EL (cell line): ENCODE measurements at regions not wholly inside any gene's neighbourhood (a gene's known extent, or its start where the extent isn't known, plus 50 kb on each side); places are given as distances from the start of the nearest gene placed in this dataset.
"Not testable (repeated sequence)": the region's sequence is repeated elsewhere in the genome, so short reads cannot be mapped to it uniquely, and the experiment has no call there.

Source experiments
- DNase-seq: peaks from one replicate; pipeline ENCODE4 v3.0.0-alpha.2; 2016

DNA sequence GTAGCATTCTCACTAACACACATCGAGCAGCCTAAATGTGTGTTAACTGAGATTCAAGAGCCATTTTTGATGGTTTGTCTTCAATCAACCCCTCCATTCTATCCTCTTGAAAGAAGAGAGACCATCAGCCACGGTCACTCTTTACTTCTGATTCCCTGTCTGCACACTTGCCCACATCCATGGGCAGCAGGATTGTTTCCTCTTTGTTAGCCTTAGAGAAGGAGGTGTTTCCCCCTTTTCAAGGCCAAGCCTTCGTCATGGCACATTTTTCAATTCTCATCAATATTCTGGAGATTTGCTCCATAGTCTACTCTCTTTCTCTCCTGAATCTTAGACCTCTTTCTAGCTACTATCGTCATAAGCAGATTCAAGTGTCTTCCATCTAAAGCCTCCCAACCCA lies 522.4 kb upstream of the NAALADL2 start:
- DNase-seq: no peak

- no peak for DNase-seq
Observed at GRCh38 chr3:174337227-174337626, 521.9 kb upstream of the NAALADL2 start.

DNA sequence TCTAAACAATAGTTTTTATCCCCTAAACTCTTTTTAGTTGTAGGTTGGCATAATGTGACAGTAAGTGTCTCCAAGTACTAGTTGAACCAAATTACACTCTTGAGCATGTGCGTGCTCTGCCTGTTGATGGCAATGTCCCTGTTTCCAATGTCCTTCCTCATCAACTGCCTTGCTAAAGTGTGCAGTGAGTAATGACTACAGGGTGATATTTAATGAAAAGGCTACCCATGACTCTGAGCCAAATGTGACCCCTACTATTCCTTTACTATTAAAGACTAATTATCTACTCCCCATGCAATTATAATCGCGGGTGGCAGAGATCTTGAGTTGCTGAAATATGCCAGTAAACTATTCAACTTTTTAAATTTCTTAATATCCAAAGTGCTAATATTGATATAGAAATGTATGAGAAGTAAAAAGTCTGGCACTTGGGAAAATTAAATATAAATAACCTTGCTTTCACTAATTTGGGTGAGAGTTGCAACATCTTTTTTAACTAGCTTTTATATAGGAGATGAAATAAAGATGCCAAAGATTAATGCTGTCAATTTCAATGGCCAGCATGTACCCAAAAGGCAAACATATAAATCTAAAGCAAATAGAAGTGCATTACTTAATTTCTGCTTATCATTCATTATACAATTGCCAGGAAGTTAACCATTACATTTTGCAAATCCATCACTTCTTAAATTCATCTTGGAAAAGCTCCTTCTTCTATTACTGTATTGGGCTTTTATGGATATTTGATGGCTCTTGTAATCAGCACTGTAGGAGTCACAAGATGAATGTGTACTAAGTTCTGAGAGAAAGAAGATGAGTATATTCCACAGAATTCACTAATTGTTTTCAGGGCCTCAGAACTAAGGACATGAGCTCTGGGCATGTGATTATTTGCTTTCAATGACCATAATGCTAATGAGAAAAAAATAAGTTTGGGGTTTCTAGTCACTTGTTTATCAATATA lies 518.2 kb upstream of the NAALADL2 start:
- no peak for DNase-seq

GRCh38 chr3:174342171-174342570 lies 517.0 kb upstream of the NAALADL2 start:
- DNase-seq: no peak

- DNase-seq: peak; percentile 40
Observed at GRCh38 chr3:174342941-174343501, 516.1 kb upstream of the NAALADL2 start.

GRCh38 chr3:174346141-174346540 lies 513.0 kb upstream of the NAALADL2 start:
- no peak for DNase-seq

DNA sequence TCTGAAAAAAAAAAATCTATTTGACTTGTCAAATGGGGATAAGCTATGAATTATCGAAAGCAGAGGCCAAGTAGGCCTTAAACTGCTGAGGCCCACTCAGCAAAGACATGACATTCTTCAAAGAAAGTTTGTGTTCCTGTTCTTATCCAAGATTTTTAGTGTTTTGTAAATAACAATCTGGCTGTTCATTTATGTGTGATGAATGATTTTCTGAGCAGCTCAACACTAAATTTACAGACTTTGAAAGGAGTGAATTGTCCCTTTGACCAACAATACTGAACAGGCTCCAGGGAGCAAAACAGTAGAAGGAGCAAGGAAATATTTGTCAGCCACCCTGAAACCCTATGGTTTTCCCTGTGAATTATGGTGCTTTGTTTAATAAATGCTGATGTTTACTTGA lies 512.6 kb upstream of the NAALADL2 start:
- no peak for DNase-seq

DNA sequence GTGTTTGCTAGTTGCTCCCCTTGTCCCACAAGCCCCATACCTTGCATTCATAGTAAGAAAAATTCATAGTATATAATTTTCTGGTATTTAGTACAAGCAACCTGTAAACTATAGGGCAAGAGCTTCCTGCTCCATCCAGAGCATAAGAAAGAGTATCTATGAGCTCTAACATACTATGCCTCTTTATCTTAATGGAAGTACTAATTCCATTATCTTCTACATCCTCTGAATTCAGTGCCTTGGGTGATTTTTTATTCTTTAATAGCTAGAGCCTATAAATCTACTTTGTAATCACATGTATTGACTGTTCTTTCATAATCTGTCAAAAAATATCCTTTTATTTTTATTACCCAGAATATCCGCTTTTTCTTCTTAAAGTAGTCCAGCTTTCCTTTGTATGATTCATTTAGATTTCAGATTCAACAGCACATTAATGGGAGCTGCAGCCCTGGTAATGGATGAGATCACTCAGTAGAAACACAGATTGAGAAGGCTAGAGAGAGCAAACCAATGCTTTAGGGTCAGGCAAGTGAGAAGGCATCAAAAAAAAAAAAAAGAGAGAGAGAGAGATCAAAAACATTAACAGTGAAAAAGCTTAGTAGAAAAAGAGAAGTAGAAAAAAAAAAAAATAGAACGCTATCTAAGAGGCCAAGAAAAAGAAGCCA lies 511.5 kb upstream of the NAALADL2 start:
- DNase-seq: no peak

- no peak for DNase-seq
Observed at GRCh38 chr3:174352227-174352626, 506.9 kb upstream of the NAALADL2 start.

DNA sequence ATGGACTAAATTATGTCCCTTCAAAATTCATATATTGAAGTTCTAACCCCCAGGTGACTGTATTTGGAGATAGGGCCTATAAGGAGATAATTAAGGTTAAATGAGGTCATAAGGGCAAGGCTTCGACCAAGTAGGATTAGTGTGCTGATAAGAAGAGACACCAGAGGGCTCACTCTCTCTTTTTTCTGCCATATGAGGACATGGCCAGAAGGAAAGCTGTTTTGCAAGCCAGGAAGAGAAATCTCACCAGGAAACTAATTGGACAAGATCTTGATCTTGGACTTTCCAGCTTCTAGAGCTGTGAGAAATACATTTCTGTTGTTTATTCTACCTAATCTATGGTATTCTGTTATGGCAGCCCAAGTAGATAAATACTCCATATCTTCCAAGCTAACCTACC lies 503.6 kb upstream of the NAALADL2 start:
- DNase-seq: peak; percentile 35

DNA sequence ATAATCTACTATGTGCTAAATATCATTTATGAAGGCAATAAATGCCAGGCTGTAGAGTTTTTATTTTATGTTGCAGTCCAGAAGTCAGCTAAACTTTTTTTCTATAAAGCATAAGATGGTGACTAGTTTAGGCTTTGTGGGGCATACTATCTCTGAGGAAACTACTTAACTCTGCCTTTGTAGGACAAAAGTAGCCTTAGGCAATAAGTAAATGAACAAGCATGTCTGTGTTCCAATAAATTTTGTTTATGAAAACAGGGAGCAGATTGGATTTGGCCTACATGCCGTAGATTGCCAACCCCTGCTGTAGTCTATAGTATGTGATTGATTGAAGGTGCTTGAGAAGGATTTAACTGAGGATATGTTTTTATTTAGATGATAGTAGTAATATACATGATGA lies 502.5 kb upstream of the NAALADL2 start:
- DNase-seq: no peak

DNA sequence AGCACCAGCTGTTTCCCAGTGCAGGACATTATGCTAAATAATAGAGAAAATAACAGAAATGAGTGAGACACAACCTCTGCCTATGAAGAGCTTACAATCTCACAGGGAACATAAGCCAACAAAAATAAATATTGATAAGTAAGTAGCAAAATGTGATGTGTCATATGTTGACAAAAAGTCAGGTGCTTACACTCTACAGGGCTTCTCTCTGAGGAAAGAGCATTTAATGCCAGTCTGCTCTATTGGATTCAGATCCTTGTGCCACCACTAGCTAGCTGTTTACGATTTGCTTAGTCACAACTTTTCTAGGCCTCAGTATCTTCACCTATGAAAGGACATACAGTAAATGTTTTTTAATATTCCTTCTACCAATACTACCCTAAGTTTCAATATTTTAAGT lies 500.9 kb upstream of the NAALADL2 start:
- no peak for DNase-seq

DNA sequence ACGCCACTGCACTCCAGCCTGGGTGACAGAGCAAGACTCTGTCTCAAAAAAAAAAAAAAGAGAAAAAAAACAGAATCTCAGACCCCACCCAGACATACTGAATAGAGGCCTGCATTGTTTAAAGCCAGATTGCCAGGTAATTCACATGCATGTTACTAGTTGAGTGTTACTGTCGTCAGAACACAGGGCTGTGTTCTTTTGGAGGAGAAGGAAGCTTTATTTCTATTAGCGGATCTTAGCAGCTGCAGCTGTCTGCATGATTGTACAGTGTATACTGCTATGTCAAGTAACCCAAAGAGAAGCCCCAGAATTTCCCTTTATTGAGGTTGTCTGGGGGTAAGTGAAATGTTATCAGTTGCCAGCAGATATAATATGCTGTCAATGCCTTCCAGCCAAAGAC lies 496.6 kb upstream of the NAALADL2 start:
- DNase-seq: no peak

DNA sequence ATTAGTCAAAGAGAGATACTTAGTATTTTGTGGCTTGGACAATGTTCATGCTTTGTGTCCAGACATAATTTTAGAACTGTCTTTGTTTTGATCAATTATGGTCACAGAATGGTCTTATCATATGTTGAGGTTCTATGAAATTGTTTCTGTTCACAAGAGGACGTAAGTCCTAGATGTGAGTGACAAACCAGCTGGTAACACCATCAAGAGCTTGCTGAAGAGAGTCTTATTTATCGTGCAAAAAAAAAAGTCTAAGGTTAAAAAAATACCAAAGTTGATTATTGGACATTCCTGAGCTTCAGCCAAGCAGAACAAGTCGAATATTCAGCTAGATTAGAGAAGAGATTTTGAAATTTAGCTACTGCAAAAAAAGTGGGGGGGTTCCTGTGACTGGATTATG lies 495.9 kb upstream of the NAALADL2 start:
- no peak for DNase-seq

DNA sequence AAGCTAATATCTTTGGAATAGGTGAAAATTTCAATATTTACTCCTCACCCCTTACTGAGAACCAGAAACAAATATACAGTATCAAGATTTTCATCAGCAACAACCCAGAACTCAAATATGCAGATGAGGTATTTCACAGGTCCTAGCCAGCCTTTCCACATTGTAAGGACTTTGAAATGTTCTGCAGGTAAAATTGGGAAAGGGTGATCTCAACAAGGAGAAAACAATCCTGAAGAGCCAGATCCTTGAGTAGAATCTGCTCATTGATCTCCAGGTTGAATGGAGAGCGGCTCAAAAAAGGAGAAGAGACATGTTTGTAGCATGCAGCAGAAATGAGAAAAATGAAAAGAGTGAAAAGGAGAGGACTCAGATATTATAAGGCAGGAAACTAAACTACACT lies 493.3 kb upstream of the NAALADL2 start:
- no peak for DNase-seq

- DNase-seq: not testable (repeated sequence)
Observed at GRCh38 chr3:174366904-174367303, 492.2 kb upstream of the NAALADL2 start.

DNA sequence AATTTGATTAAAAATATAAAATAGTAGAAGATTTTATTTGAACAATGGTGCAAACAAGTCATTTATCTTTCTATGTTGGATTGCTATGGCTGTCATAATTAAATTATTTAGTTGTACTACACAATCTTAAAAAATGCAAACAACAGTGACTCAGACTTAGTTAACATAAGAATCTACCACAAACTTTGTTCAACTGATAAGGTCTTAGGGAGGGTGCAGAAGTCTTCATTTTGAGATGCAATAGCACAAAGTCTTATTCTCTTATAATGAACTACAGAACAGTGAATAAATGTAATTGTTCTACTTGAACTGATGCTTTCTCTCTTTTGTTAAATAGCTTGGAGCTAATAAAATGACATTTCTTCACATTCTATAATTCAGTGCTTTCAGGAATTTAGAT lies 482.8 kb upstream of the NAALADL2 start:
- DNase-seq: peak; percentile 19

DNA sequence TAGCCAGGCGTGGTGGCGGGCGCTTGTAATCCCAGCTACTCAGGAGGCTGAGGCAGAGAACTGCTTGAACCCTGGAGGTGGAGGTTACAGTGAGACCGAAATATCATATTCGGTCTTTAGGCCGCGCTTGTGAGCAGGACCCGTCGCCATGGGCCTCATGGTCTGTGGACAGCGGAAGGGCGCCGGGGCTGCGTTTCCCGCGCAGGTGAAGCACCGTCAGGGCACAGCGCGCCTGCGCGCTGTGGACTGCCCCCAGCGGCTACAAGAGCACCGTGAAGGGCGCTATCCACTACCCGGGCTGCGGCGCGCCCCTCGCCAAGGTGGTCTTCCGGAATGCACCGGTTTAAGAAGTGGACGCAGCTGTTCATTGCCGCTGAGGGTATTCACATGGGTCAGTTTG lies 482.0 kb upstream of the NAALADL2 start:
- DNase-seq: no peak

GRCh38 chr3:174377684-174378083 lies 481.4 kb upstream of the NAALADL2 start:
- no peak for DNase-seq

GRCh38 chr3:174382878-174383277 lies 476.3 kb upstream of the NAALADL2 start:
- DNase-seq: no peak

DNA sequence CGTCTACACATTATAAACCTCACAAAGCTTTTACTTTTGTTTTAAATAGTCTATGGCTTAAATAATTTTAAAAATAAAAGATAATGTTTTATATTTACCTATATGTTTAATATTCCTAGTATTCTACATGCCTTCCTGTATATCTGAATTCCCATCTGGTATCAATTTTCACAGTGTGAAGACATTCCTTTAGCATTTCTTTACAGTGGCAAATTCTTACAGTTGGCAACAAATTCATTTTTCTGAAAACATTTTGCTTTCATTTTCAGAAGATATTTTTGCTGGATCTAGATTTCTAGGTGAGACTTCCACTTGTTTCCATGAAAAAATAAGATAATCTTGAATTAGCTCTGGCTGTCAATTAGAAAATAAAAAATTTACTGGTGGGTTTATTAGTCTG lies 471.4 kb upstream of the NAALADL2 start:
- DNase-seq: peak; percentile 28

DNA sequence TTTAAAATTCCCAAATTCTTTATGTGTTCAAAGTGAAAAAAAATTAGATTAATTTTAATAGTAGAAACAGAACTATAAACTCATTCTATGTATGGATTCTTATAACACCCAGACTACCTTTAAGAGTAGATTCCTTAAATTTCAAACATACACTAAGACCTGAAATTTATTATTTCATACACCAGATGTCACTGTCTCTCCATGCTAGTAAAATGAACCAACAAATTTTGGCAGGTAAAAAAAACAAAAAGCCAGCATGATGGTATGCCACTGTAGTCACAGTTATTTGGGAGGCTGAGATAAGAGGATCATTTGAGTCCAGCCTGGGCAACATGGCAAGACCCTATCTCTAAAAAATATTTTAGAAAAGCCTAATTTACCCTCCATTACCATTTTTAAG lies 461.3 kb upstream of the NAALADL2 start:
- peak; percentile 25 for DNase-seq

- no peak for DNase-seq
Observed at GRCh38 chr3:174398761-174399160, 460.4 kb upstream of the NAALADL2 start.

GRCh38 chr3:174403831-174404230 lies 455.3 kb upstream of the NAALADL2 start:
- no peak for DNase-seq
